Activated T-cell treated with anti-CD3 and anti-CD28 coated beads, Interleukin-2, amount 50 U/mL, for 24 hours (primary cell): ENCODE measurements at regions not wholly inside any gene's neighbourhood (a gene's known extent, or its start where the extent isn't known, plus 50 kb on each side); places are given as distances from the start of the nearest gene placed in this dataset.

Source experiments
- DNase-seq: peaks from one replicate; pipeline ENCODE4 v3.0.0-alpha.2; 2020
- H3K27ac Mint-ChIP-seq: 2 replicates; pipeline ENCODE4 v1.8.0; 2020; ENCODE audit warnings: mild to moderate bottlenecking, mixed read lengths
- H3K27me3 Mint-ChIP-seq: 2 replicates; pipeline ENCODE4 v1.8.0; 2020; ENCODE audit warnings: mixed read lengths
- H3K36me3 Mint-ChIP-seq: 2 replicates; pipeline ENCODE4 v1.8.0; 2020; ENCODE audit warnings: low read depth, mixed read lengths
- H3K4me1 Mint-ChIP-seq: 2 replicates; pipeline ENCODE4 v1.8.0; 2020; ENCODE audit warnings: low read depth, mixed read lengths
- H3K4me3 Mint-ChIP-seq: 2 replicates; pipeline ENCODE4 v1.8.0; 2020; ENCODE audit warnings: mild to moderate bottlenecking, moderate library complexity, mixed read lengths
- H3K9me3 Mint-ChIP-seq: 2 replicates; pipeline ENCODE4 v1.8.0; 2020; ENCODE audit warnings: mixed read lengths

DNA sequence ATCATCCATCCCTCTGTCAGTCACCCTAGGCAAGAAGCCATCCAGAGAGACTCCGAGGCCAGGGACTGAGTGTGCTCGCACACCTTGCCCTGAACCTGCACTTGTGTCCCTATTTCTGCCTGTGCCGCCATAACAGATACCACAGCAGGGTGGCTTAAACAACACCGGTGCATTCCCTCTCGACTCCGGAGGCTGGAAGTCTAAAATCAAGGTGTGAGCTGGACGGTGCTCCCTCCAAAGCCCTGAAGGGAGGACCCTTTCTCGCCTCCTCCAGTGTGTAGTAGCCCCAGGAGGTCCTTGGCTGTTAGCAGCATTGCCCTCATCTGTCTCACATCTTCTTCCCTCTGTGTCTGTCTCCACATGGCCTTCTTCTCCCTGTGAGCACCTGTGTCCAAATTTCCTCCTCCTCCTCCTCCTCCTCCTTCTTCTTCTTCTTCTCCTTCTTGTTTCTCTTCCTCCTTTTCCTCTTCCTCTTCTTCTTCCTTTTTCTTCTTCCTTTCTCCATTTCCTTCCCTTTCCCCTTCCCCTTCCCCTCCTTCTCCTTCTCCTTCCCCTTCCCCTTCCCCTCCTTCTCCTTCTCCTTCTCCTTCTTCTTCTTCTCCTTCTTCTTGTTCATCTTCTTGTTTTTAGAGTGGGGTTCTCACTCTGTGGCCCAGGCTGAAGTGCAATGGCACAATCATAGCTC lies 98.1 kb upstream of the ENPP6 start:
- no peaks in the 10 kb centered on the region for H3K27me3 Mint-ChIP-seq
- peaks cover 83% of the 10 kb centered on the region for H3K4me1 Mint-ChIP-seq
- H3K9me3 Mint-ChIP-seq: no peaks in the 10 kb centered on the region
- H3K27ac Mint-ChIP-seq: no peak overlapping the region
- DNase-seq: no peak
- no peaks in the 10 kb centered on the region for H3K36me3 Mint-ChIP-seq
- H3K4me3 Mint-ChIP-seq: no peak overlapping the region

GRCh38 chr4:184313702-184314659 lies 96.3 kb upstream of the ENPP6 start:
- DNase-seq: no peak
- H3K27me3 Mint-ChIP-seq: no peaks in the 10 kb centered on the region
- H3K36me3 Mint-ChIP-seq: no peaks in the 10 kb centered on the region
- no peaks in the 10 kb centered on the region for H3K9me3 Mint-ChIP-seq
- peak overlapping the region; percentile 28 for H3K4me3 Mint-ChIP-seq
- H3K27ac Mint-ChIP-seq: peak overlapping the region; percentile 67
- peaks cover 83% of the 10 kb centered on the region for H3K4me1 Mint-ChIP-seq

- Mint-ChIP-seq H3K27me3 (no peaks in the 10 kb centered on the region), H3K27ac (peak overlapping the region; percentile 67), H3K4me1 (peaks cover 78% of the 10 kb centered on the region)
Measured at GRCh38 chr4:184313058-184313581, 95.4 kb upstream of the ENPP6 start.

DNA sequence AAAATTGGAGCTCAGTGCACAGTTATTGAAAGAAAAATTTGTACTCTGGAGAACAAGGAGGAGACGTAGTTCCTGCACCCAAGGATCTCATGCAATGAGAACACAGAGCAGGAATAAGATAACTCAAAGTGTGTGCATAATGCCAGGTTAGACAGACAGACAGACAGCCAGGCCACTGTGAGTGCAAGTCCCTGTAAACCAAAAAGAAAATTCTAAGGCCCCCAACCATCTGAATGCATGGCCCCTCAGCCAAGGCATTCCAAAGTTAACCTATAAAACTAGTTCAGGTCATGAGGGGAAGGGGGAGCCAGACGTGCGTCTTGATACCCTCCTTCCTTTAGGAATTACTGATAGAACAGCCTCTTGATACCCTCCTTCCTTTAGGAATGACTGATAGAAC lies 94.5 kb upstream of the ENPP6 start:
- no peaks in the 10 kb centered on the region for H3K36me3 Mint-ChIP-seq
- peaks cover 72% of the 10 kb centered on the region for H3K4me1 Mint-ChIP-seq
- no peak overlapping the region for H3K4me3 Mint-ChIP-seq

More at GRCh38 chr4:184313058-184313581, 95.4 kb upstream of the ENPP6 start:
- Mint-ChIP-seq H3K9me3 (no peaks in the 10 kb centered on the region), H3K36me3 (no peaks in the 10 kb centered on the region), H3K4me3 (peak overlapping the region; percentile 28)
- DNase-seq: no peak

GRCh38 chr4:184310881-184311709 lies 93.4 kb upstream of the ENPP6 start:
- Mint-ChIP-seq H3K27me3 (no peaks in the 10 kb centered on the region), H3K36me3 (no peaks in the 10 kb centered on the region), H3K27ac (peak overlapping the region; percentile 73), H3K4me1 (peaks cover 71% of the 10 kb centered on the region), H3K4me3 (no peak overlapping the region), H3K9me3 (no peaks in the 10 kb centered on the region)
- DNase-seq: no peak

More for the DNA sequence above, 94.5 kb upstream of the ENPP6 start:
- DNase-seq: no peak
- H3K9me3 Mint-ChIP-seq: no peaks in the 10 kb centered on the region
- H3K27me3 Mint-ChIP-seq: no peaks in the 10 kb centered on the region
- peak overlapping the region; percentile 44 for H3K27ac Mint-ChIP-seq

- H3K9me3 Mint-ChIP-seq: no peaks in the 10 kb centered on the region
- H3K36me3 Mint-ChIP-seq: no peaks in the 10 kb centered on the region
- peak overlapping the region; percentile 73 for H3K27ac Mint-ChIP-seq
- no peaks in the 10 kb centered on the region for H3K27me3 Mint-ChIP-seq
- H3K4me1 Mint-ChIP-seq: peaks cover 71% of the 10 kb centered on the region
- DNase-seq: peak; percentile 71
- H3K4me3 Mint-ChIP-seq: peak overlapping the region; percentile 10
Measured at GRCh38 chr4:184310171-184310567, 92.5 kb upstream of the ENPP6 start.

DNA sequence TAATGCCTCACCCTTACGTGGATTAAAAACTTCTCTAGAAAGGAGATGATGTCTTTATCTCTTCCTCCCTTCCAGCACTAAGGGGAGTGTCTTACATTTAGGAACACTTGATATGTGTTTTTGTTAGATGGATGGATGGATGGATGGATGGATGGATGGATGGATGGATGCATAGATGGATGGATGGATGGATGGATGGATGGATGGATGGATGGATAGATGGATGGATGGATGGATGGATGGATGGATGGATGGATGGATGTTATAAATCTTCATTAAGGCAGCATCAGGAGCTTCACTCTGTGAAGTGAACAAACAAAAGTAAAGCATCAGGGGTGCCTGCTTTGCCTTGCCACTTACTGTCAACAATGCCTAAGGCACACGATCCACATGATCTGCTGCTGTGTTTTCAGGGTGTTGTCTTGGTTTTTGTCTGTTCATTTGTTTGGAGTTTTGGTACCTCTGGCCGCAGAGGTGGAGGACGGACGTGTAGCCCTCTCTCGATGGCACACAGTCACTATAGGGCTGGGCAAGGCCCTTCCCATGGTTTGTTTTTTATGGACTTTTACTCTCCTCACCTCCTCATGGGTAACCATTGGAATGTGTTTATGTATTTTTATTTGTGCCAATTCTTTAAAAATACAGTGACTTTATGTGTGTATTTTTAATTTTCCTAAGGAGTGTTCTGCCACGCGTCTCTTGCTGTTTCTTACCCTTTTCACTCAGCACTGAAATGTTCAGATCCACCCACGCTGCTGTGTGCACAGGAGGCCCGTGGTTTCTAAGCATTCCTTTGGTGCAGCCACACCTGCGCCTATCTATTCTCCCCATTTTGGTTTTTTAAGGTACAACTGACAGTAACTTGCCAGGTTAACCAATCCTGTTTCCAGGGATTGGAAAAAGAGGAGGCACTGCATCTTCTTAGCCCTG lies 91.8 kb upstream of the ENPP6 start:
- peak overlapping the region; percentile 10 for H3K4me3 Mint-ChIP-seq
- peaks cover 67% of the 10 kb centered on the region for H3K4me1 Mint-ChIP-seq
- no peaks in the 10 kb centered on the region for H3K36me3 Mint-ChIP-seq
- H3K9me3 Mint-ChIP-seq: peaks cover 2% of the 10 kb centered on the region
- no peak for DNase-seq
- H3K27me3 Mint-ChIP-seq: no peaks in the 10 kb centered on the region
- peak overlapping the region; percentile 73 for H3K27ac Mint-ChIP-seq

GRCh38 chr4:184306949-184307348 lies 89.3 kb upstream of the ENPP6 start:
- Mint-ChIP-seq H3K27me3 (no peaks in the 10 kb centered on the region), H3K9me3 (peaks cover 11% of the 10 kb centered on the region), H3K36me3 (no peaks in the 10 kb centered on the region), H3K27ac (peak overlapping the region; percentile 58), H3K4me3 (no peak overlapping the region), H3K4me1 (peaks cover 41% of the 10 kb centered on the region)
- no peak for DNase-seq

DNA sequence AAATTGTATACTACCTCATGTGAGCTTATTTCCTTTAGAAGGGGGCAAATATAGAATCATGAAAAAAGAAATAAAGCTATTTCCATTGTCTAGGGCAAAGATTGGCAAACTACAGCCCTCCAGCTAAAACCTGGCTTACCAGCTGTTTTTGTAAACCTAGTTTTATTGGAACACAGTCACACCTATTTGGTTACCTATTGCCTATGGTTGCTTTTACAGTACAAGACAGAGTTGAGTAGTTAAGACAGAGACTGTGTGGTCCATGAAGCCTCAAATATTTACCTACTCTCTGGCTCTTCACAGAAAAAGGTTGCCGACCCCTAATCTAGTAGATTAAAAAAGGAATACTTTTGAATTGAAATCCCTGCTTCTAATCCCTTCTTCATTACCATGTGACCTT lies 88.8 kb upstream of the ENPP6 start:
- H3K27ac Mint-ChIP-seq: peak overlapping the region; percentile 58
- H3K36me3 Mint-ChIP-seq: no peaks in the 10 kb centered on the region
- H3K4me1 Mint-ChIP-seq: peaks cover 36% of the 10 kb centered on the region
- DNase-seq: no peak
- H3K27me3 Mint-ChIP-seq: no peaks in the 10 kb centered on the region
- H3K9me3 Mint-ChIP-seq: peaks cover 11% of the 10 kb centered on the region
- H3K4me3 Mint-ChIP-seq: no peak overlapping the region

GRCh38 chr4:184300816-184301215 lies 83.1 kb upstream of the ENPP6 start:
- no peak overlapping the region for H3K27ac Mint-ChIP-seq
- no peaks in the 10 kb centered on the region for H3K36me3 Mint-ChIP-seq
- peaks cover 11% of the 10 kb centered on the region for H3K9me3 Mint-ChIP-seq
- H3K4me3 Mint-ChIP-seq: no peak overlapping the region
- H3K27me3 Mint-ChIP-seq: no peaks in the 10 kb centered on the region
- no peak for DNase-seq
- H3K4me1 Mint-ChIP-seq: no peaks in the 10 kb centered on the region

GRCh38 chr4:184298254-184298653 lies 80.6 kb upstream of the ENPP6 start:
- Mint-ChIP-seq H3K27ac (no peak overlapping the region), H3K4me3 (no peak overlapping the region), H3K4me1 (no peaks in the 10 kb centered on the region), H3K9me3 (peaks cover 5% of the 10 kb centered on the region), H3K27me3 (peaks cover 5% of the 10 kb centered on the region), H3K36me3 (no peaks in the 10 kb centered on the region)
- DNase-seq: no peak

GRCh38 chr4:184295206-184295605 lies 77.5 kb upstream of the ENPP6 start:
- Mint-ChIP-seq H3K27ac (no peak overlapping the region), H3K4me3 (no peak overlapping the region), H3K4me1 (peaks cover 9% of the 10 kb centered on the region), H3K36me3 (no peaks in the 10 kb centered on the region), H3K27me3 (peaks cover 5% of the 10 kb centered on the region), H3K9me3 (no peaks in the 10 kb centered on the region)
- no peak for DNase-seq

GRCh38 chr4:184294606-184295133 lies 77.0 kb upstream of the ENPP6 start:
- DNase-seq: no peak
- H3K27ac Mint-ChIP-seq: no peak overlapping the region
- H3K4me1 Mint-ChIP-seq: peaks cover 14% of the 10 kb centered on the region

More at GRCh38 chr4:184294606-184295133, 77.0 kb upstream of the ENPP6 start:
- Mint-ChIP-seq H3K9me3 (no peaks in the 10 kb centered on the region), H3K36me3 (no peaks in the 10 kb centered on the region), H3K4me3 (no peak overlapping the region), H3K27me3 (peaks cover 5% of the 10 kb centered on the region)
